ENCODE measurements at regions not wholly inside any gene's neighbourhood (a gene's known extent, or its start where the extent isn't known, plus 50 kb on each side); places are given as distances from the start of the nearest gene placed in this dataset.

DNA sequence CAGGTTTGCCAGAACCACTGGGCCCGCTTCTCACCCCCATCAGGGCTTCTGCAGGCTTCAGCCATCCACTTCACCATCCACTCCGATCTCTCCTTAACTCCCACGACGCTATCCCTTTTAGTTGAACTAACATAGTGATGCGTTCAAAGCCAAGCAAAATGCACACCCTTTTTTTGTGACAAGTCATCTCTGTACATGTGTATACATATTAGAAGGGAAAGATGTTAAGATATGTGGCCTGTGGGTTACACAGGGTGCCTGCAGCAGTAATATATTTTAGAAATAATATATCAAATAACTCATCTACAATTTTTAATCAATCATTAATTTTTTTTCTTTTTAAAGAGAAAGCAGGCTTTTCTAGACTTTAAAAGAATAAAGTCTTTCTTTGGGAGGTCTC lies 114.6 kb downstream of the NBPF12 start:
- TF ChIP-seq, protein P1, sequence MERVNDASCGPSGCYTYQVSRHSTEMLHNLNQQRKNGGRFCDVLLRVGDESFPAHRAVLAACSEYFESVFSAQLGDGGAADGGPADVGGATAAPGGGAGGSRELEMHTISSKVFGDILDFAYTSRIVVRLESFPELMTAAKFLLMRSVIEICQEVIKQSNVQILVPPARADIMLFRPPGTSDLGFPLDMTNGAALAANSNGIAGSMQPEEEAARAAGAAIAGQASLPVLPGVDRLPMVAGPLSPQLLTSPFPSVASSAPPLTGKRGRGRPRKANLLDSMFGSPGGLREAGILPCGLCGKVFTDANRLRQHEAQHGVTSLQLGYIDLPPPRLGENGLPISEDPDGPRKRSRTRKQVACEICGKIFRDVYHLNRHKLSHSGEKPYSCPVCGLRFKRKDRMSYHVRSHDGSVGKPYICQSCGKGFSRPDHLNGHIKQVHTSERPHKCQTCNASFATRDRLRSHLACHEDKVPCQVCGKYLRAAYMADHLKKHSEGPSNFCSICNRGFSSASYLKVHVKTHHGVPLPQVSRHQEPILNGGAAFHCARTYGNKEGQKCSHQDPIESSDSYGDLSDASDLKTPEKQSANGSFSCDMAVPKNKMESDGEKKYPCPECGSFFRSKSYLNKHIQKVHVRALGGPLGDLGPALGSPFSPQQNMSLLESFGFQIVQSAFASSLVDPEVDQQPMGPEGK (CRISPR knock-in tag; IDR thresholded peaks at IDR 0.05; ENCODE audit: borderline replicate concordance) = no peak
- TF ChIP-seq ZNF70 (CRISPR knock-in tag; IDR thresholded peaks at IDR 0.05) (no peak), BACH2 (CRISPR knock-in tag; IDR thresholded peaks at IDR 0.05; ENCODE audit: borderline replicate concordance) (no peak)
- TF ChIP-seq, protein P2, sequence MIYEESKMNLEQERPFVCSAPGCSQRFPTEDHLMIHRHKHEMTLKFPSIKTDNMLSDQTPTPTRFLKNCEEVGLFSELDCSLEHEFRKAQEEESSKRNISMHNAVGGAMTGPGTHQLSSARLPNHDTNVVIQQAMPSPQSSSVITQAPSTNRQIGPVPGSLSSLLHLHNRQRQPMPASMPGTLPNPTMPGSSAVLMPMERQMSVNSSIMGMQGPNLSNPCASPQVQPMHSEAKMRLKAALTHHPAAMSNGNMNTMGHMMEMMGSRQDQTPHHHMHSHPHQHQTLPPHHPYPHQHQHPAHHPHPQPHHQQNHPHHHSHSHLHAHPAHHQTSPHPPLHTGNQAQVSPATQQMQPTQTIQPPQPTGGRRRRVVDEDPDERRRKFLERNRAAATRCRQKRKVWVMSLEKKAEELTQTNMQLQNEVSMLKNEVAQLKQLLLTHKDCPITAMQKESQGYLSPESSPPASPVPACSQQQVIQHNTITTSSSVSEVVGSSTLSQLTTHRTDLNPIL (CRISPR knock-in tag; IDR thresholded peaks at IDR 0.05; ENCODE audit: low read depth) = no peak

Measured in SK-N-SH treated with all-trans-retinoic acid at 6 μM for 48 hours (cell line).